SW 1271 (cell line): ENCODE measurements at regions not wholly inside any gene's neighbourhood (a gene's known extent, or its start where the extent isn't known, plus 50 kb on each side); places are given as distances from the start of the nearest gene placed in this dataset.
"Not testable (repeated sequence)": the region's sequence is repeated elsewhere in the genome, so short reads cannot be mapped to it uniquely, and the experiment has no call there.

Experiments
- DNase-seq, 2 experiments: peaks; one replicate each; lab custom pipeline; 2025; lab: John Stamatoyannopoulos, UW

GRCh38 chr2:126952216-126952615 lies 53.5 kb downstream of the TEX51 start:
- DNase-seq, result no peak

- no peak for DNase-seq
Measured at GRCh38 chr2:126953483-126953882, 54.8 kb downstream of the TEX51 start.

- no peak for DNase-seq
Measured at GRCh38 chr2:126954831-126955230, 56.1 kb downstream of the TEX51 start.

DNA sequence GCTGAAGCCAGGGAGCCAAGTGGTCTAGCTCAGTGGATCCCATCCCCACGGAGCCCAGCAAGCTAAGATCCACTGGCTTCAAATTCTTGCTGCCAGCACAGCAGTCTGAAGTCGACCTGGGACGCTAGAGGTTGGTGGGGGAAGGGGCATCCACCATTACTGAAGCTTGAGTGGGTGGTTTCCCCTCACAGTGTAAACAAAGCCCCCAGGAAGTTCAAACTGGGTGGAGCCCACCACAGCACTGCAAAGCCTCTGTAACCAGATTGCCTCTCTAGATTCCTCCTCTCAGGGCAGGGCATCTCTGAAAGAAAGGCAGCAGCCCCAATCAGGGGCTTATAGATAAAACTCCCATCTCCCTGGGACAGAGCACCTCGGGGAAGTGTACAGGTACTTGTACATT lies 58.1 kb downstream of the TEX51 start:
- DNase-seq, result not testable (repeated sequence)

DNA sequence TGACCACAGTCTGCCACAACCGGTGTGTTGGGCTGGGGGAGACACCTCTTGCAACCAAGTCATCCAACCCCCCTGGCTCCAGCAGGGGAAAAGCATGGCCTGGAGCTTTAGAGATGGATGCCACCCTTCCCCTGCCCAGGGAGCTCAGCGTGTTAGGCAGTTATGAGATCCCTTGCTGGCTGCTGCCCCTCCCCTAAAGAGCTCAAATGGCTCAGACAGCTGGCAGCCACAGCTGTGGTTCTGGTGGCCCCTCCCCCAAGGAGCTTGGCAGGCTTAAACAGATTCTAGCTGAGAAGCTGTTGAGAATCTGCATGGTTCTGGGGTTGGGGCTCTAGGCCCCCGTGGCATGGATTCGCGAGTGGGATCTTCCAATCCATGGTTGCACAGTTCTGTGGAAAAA lies 64.7 kb downstream of the TEX51 start:
- DNase-seq, result no peak

DNA sequence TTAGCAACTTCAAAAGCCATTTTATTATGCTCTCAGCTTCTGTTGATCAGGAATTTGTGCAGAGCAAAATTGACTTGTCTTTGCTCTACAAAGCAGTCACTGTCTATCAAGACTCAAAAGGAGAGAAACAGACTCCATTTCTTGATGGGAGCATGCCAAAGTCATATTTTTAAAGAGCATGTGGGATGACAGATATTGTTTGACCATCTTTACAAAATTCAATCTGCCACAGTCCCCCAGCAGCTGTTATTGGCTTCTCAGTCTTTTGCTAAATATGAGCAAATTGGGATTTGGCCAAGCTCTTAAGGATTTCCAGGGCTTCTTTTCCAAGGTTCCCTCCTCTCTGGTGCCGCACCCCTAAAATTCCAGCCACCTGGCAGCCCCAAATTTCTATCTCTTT lies 67.9 kb downstream of the TEX51 start:
- DNase-seq, result no peak

DNA sequence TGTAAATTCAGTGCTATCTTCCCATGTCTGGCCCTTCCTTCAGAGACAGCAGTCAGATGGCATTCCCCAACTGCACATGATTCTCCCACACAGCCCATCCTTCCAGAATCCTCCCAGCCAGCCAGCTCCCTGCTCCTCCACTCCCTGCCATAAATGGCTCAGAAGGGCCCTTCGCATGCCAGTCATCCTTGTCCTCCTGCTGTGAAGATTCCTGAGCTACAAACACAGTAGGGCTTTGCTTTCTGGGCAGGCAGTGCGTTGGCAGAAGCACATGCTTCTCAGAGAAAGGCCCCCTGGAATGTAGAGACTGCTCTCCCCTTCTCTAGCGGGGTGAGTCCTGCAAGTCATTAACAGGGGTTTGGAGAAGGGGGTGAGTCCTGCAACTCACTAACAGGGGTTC lies 71.9 kb downstream of the TEX51 start:
- no peak for DNase-seq

GRCh38 chr2:126971162-126971480 lies 72.4 kb downstream of the TEX51 start:
- no peak for DNase-seq

DNA sequence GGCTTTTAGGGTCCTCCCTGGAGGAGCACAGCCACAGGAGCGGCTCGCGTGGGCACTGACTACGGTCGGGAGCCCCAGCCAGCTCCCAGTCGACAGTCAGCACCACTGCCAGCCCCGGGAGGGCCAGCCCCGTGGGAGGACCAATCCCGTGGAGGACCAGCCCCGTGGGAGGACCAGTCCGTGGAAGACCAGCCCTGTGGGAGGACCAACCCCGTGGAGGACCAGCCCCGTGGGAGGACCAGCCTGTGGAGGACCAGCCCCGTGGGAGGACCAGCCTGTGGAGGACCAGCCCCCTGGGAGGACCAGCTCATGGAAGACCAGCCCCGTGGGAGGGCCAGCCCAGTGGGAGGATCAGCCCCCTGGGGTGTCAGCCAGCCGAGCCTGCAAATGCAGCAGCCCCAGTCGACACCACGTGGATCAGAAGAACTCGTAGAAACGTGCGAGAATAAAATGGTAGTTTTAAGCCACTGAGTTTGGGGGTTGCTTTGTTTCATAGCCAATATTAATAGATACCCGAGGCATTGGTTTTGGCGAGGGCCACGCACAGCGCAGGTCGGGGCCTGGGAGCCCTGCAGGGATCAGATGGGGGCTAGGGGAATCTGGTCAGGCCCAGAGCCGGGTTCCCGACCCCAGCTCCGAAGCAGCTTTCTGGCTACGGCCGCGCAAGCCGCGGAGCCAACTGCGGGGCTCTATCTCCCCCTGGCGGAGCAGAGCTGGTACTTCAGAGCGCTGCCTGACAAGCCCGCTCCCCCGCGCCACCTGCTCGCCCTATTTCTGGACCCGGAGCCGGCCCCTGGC lies 73.0 kb downstream of the TEX51 start:
- peak in 1 of 2 experiments; percentile 48 for DNase-seq

GRCh38 chr2:126972279-126972626 lies 73.6 kb downstream of the TEX51 start:
- no peak for DNase-seq

DNA sequence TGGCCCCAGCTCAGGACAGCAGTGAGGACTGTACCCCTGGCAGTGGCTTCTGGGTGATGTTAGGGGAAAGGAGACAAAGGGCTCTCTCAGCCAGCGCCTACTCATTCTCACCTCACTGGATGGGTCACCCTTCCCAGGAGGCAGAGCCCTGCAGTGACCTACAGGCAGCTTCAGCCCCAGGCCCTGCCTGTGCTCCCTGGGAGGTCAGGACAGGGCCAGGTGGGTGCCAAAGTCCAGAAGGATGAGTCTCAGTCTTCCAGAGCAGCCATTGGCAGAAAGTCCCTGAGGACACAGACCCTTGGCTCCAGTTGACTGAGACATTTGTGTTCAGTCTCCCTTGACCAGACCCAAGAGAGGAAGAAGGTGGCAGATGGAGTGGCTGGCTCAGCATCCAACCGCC lies 75.1 kb downstream of the TEX51 start:
- no peak for DNase-seq

DNA sequence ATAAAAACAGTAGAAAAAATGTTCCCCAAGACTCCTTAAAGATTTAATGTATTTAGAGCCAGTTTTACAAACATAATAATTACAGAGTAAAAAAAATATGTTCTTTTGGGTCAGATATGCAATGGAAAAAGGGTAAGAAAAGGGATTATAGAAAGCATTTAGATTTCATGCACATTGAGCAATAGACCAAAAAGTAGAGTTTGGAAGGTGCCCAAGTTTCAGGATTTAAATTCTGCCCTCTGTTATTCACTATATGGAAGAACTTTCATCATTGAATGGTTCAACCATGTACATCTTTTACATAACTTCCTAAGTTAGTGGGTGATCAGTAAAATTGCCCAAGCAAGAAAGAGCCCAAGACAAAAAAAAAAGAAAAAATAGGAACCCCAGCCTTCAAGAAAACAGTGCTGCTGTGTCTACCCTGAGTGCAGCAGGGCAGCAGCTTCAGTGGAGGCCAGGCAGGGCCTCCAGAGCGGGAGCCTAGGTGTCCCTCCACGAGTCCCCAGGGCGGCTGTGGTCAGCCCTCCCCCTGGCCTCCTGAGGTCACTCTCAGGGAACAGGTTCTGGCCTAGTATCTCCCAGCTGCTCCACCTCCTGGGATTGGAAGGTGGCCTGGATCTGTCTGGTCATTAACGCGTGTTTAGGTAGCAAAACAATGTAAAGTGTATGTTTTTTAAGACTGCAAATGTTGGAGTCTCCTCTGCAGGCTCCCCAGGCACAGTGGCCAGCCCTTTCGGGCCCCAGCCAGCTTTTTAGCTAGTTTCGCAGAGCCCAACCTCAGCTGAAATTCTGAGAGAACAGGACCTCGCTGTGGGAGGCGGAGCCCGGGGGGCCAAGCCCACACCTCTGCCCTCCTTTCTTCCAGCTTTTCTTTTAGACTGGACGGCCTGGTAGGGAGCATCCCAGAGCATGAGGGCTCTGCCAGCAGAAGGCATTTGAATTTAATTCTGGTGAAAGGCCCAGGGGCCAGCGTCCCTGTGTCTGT lies 77.3 kb downstream of the TEX51 start:
- DNase-seq, result no peak

DNA sequence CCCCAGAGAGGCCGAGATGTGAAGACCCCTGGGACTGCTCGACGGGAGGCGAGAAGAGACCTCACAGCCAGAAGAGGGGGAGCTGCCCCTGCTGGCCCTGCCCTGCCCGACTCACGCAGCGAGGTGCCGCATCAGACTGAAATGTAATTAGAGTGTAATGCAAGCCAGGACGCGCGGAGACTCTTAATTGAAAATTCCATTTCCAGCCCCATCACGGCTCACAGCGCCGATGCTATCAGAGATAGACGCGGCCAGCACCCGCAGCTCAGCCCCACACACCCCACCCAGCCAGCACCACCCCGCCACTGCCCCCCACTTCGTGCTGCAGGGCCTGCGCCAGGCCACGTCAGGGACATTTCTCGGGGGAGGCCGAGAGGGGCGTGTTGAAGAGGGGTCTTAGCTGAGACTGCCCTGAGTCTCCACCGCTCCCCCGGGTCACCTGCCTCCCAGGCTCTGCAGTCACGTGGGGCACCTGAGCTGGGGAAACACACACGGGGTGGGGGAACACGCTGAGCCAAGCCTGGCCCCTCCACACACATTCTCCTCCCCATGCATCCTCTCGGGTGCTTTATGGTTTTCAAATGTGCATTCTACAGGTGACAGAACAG lies 78.1 kb downstream of the TEX51 start:
- DNase-seq, result no peak

DNA sequence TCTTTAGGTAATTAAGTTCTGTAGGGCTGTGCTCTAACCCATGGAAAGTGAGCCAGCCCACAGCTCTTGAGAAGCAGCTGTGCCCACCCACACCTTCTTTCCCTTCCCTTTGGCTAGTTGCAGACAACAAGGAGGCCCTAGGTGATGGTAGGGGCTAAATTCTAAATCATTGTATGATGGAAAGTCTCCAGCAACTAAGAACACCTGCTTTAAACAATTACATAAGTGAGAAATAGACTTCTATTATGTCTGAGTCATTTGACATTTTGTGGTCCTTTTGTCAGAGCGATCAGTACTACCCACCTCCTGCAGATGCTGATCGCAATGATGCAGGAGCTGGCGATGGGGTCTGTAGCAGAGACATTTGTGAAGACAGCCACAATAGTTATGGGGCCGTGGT lies 79.6 kb downstream of the TEX51 start:
- DNase-seq, result no peak

- no peak for DNase-seq
Measured at GRCh38 chr2:126979039-126980003, 80.6 kb downstream of the TEX51 start.

- DNase-seq, result no peak
Measured at GRCh38 chr2:126981476-126981875, 82.8 kb downstream of the TEX51 start.

DNA sequence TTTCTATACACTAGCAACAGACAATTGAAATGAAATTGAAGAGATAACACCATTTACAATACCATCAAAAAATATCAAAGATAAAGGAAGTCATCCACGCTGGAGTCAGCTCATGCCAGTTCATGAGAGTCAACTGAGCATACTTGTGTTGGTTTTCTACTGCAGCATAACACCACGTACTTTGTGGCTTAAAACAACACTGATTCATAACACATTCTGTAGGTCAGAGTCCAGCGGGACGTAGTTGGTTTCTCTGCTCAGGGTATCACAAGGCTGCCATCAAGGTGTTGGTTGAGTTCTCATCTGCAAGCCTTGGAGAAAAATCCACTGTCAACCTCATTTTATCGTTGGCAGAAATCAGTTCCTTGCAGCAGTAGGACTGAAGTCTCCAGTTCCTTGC lies 84.2 kb downstream of the TEX51 start:
- DNase-seq, result no peak

DNA sequence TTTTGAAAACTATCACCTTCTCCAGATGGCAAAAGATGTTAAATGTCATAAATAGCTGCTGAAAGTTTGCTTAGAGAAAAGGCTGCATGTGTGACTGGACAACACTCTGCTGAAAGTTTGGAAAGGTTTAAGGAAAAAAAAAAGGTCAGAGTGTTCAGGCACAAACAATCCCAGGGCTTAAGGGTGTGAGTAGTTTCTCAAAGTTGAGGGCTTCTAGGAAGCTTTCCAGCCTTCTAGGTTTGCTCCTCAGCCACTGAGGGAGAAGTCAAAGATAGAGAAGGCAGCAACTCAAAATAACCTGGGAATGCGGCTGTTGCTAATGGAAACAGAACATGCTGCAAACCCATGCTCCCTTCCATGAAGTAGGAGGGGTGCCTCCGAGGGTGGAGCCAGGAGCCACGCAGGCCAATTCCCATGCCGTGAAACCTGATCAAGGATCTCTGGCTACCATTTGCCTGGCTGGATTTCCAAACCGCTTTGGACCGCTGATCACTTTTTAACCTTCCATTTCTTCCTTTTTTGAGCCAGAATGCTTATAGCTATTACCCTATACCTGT lies 88.0 kb downstream of the TEX51 start:
- DNase-seq, result no peak

GRCh38 chr2:126988482-126988881 lies 89.8 kb downstream of the TEX51 start:
- DNase-seq, result no peak

DNA sequence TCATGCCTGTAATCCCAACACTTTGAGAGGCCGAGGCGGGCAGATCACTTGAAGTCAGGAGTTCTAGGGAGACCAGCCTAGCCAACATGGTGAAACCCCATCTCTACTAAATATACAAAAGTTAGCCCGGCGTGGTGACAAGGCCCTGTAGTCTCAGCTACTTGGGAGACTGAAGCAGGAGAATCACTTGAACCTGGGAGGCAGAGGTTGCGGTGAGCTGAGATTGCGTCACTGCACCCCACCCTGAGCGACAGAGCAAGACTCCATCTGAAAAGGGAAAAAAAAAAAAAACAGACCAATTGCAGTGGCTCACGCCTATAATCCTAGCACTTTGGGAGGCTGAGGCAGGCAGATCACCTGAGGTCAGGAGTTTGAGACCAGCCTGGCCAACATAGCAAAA lies 90.4 kb downstream of the TEX51 start:
- DNase-seq, result not testable (repeated sequence)

DNA sequence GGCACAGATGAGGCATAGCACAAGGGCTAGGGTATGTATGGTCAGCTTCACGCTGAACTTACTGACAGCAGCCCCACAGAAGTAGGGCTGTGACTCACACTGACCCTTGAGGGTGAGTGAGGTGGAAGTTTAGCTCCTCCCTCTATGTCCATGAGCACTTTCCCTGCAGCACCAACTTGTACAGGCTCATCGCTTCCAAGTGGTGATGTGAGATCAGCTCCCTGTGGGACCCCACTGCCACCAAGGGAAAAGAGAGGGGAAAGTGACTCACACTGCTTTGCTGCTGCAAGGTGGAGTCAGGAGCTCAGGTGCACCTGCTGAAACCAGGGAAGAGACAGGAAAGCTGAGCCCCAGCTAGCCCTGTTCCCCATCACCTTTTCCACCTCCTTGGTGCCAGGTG lies 91.5 kb downstream of the TEX51 start:
- no peak for DNase-seq
